ENCODE measurements at regions not wholly inside any gene's neighbourhood (a gene's known extent, or its start where the extent isn't known, plus 50 kb on each side); places are given as distances from the start of the nearest gene placed in this dataset.

DNA sequence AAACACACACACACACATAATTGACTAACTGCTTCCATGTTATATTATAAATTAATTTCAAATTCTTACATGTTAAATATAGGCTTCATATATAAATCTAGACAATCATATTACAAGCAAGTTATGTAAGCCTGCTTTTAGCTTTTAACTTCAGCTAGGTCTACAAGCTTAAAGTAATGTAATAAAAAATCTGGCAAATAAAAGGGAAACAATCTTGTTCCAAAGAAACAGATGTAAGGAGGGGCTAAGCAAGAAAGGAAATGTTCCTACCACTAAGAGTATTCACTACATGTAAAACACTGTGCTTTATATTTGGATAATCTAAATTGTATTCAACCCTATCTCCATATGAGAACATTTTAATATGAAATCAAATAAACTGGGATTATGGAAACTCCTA lies 110.4 kb downstream of the SLC6A15 start:
- TF ChIP-seq, protein P1, sequence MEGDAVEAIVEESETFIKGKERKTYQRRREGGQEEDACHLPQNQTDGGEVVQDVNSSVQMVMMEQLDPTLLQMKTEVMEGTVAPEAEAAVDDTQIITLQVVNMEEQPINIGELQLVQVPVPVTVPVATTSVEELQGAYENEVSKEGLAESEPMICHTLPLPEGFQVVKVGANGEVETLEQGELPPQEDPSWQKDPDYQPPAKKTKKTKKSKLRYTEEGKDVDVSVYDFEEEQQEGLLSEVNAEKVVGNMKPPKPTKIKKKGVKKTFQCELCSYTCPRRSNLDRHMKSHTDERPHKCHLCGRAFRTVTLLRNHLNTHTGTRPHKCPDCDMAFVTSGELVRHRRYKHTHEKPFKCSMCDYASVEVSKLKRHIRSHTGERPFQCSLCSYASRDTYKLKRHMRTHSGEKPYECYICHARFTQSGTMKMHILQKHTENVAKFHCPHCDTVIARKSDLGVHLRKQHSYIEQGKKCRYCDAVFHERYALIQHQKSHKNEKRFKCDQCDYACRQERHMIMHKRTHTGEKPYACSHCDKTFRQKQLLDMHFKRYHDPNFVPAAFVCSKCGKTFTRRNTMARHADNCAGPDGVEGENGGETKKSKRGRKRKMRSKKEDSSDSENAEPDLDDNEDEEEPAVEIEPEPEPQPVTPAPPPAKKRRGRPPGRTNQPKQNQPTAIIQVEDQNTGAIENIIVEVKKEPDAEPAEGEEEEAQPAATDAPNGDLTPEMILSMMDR (IDR thresholded peaks at IDR 0.05), result no peak
- TF ChIP-seq POLR2A (IDR thresholded peaks at IDR 0.05), result no peak

All from right lobe of liver (tissue), 4 donors.